Activated T-cell treated with anti-CD3 and anti-CD28 coated beads for 1 hour (primary cell): ENCODE measurements at regions not wholly inside any gene's neighbourhood (a gene's known extent, or its start where the extent isn't known, plus 50 kb on each side); places are given as distances from the start of the nearest gene placed in this dataset.
"Not testable (repeated sequence)": the region's sequence is repeated elsewhere in the genome, so short reads cannot be mapped to it uniquely, and the experiment has no call there.

Source experiments
- DNase-seq: peaks from one replicate; pipeline ENCODE4 v3.0.0-alpha.2; 2020; ENCODE audit warnings: low read depth

DNA sequence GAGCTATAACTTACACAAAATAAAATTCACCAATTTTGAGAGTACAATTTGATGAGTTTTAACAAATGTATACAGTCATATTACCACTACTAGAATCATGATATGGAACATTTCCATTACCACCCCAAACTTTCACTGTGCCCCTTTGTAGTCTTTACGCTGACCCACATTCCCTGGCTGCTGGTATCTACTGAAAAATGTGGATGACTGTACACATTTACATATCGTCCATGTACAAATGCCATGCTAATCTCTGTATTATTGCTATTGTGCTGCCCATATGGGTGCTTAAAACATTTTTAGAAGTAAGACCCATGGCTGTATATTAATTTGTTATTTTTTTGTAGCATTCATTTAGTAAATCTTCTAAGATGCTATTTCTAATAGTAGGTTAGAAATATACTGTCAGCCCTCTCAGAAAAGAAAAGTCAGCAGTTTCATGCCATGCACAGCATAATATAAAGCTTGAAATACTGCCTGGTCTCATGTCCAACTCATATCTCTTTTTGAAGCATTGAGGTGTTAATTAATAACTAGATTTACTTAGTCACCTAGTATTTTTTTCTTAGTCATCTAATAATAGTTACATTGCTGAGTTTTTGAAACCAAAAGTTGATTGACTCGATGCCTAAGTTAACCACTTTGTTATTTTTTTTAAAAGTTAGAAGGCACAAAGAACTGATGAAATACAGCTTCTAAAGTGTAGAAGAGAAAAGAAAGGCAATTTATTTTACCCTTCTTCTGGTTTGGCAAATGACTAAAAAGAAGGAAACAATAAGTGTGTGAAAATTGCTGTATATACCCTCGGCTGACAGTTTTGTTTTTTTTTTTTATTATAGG is 188.3 kb upstream of the MEF2C start:
- no peak for DNase-seq

DNA sequence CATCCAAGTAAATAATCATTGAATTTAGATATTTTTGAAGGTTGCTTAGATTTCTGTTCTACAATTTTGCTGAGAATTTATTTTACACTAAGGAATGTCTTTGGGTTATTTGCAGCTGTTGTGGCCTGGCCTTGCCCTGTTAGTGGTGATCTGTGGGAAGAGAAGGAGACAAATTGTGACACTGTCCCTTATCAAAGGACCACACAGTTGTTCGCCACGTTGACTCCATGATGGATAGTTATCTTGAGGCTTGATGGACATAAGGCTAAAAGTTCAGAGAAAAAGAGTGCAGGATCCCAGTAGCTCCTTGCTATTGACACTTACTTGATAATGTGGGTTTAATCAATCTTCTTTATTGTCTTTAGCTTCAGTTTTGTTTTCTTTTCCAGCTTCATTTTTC is 186.6 kb upstream of the MEF2C start:
- no peak for DNase-seq

DNA sequence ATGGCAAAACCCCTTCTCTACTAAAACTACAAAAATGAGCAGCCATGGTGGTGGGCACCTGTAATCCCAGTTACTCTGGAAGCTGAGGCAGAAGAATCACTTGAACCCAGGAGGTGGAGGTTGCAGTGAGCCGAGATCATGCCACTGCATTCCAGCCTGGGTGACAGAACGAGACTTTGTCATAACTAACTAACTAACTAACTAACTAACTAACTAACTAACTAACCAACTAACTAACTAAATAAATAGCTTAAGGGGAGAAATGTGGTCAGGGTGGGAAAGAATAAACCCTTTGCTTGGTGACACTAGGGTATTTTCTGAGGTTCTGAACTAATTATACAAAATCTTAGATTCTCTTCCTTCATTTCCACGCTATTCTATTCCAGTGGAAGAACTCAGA is 184.4 kb upstream of the MEF2C start:
- DNase-seq = no peak

DNA sequence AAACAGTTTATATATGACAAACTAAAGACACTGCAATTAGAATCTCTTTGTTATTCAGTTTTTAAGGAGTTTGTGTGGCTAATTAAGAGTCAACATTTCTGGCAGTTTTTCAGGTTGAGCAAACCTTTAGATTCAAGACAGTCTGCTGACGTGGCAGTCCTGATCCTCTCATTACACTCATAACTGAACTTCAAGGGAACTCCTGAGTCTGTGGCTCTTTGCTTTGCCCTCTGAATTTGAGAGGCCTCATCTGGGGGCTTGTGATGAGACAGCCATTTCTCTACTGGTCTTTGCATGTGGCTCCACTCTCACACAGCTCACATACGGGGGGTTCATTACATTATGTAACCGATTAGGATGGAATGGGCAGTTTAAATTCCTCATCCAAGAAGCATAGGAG is 182.9 kb upstream of the MEF2C start:
- DNase-seq = no peak

DNA sequence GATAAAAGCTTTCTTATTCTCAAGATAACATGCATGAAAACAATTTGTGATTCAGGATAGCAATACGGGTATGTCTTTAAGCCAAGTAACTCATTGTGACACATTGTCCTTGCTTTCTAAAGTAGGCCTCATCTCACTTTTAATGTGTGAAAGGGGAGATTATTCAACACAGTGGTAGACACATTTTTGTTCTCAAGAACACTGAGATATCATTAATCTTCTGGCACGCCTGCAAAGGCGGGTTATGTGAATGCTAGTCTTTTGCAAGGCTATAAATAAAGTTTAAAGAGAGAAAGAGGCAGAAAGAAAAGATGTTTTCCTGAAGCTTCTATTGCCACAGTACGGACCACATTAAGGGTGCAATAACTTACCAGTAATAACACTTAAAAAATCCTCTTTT is 181.8 kb upstream of the MEF2C start:
- DNase-seq = no peak

DNA sequence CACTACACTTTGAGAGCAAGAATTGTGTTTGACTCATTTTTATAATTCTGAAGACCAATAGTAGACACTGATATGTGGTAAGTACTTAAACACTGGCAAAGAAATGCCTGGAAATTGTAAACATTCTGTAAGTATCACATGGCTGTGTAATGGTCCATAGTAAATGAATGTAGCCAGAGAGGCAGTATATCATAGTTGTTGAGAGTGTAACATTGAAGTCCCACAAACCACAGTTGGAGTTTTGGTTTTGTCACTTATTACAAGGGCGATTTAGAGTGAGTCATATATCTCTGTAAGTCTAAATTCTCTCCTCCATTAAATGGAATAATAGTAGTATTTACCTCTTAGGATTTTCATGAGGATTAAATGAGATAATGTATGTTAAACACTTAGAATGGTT is 181.1 kb upstream of the MEF2C start:
- no peak for DNase-seq

DNA sequence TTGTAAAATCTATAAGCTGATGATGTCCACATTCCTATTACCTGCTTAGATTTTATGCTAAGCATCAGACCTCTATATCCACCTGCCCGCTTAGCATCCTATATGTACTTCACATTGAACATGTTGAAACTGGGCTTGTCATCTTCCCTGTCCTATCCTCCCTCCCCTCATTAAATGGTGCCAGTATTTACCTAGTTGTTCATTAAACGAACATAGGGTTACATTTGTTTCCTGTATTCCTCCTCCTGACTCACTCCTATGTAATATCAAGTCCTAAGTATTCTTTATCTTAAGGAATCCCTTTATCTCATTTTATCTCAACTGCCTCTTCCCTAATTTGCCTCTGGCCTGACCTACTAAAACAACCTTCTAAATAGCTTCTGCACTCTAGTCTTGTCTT is 177.8 kb upstream of the MEF2C start:
- DNase-seq = no peak

DNA sequence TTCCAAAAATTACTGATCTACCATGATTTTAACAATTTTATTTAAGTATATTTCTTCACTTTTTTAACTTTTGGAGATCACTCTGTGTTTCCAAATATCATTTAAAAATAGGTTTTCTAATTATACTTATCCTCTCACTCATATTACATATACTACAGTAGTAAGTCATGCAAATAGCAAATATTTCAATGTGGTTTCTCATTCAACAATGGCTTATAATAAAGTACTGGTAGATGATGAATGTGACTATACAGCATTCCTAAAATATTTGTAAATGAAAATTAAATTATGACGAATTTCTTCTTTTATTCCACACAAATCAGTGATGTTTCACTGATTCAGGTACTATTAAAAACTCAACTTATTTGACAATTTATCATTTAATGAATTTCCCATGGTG is 176.3 kb upstream of the MEF2C start:
- DNase-seq = no peak

DNA sequence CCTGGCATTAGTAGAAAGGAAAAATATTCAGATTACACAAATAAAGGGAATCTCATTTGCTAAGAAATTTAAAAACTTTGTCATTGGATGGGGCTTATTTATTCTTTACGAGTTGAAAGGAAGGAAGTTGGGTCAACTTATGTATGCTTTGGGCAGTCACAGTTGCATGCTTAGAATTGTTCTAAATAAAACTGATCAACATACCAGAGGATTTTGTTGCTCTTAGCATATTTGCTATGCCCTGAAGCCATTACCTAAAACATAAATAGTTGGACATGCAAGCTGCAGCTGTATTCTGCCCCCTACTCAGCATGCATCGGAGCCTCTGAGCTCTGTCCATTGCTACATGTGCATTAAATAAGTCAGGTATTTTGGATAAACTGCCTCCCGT is 172.7 kb upstream of the MEF2C start:
- DNase-seq = no peak

DNA sequence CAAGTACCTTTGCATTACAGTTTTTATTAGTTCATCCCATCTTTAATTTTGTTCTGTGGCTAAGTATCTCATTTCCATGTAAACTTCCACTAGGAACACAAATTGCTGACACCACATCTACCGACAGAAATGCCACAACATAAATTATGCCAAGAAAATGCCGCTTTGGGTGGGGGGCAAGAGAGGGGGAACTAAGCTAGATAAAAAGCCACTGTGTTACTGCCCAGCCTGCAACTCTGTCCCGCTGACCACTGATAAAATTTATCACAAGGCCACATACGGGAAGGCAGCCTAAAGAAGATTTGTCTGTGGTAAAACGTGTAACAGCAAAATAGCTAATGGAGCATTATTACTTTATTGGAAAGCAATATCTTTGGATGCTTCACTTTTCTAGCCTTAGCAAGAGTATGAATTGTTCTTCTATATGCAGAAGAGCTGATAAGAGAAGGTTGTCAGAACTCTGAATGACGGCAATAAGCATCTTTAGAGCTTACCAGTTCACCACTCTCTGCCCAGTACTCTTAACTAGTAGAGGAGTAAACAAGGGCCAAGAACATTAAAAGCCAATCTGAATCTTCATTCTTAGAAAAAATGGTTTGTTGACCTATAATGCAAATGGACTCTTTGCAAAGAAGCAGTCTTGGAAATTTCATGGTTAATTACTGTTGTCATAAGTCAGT is 172.2 kb upstream of the MEF2C start:
- no peak for DNase-seq

DNA sequence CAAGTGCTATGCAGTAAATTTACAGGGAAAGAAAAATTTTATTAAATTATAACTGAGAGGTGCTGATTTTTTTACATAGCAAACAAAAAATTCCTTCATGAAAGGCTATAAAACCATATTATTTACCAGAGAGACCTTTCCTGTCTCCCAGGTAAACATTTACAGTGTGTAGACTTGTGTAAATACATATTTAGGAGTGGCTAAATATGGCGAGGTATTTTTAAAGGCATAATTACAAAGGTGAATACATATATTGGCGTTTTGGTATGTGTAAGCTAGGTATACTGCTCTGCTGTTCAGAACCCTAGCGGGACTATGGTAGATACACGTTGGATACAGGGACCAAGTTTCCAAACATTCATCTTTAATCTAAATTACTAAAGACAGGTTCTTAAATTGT is 170.6 kb upstream of the MEF2C start:
- no peak for DNase-seq

DNA sequence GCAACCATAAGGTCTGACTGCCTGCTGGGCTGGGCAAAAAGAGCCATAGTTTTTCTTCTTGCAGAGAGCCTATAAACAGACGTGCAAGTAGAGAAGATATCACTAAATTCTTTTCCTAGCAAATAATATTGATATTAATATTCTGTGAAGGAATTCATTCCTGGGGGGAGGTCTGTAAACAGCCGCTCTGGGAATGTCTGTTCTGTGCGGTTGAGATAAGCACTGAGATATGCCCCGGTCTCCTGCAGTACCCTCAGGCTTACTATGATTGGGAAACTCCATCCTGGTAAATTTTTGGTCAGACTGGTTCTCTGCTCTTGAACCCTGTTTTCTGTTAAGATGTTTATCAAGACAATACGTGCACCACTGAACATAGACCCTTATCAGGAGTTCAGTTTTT is 167.1 kb upstream of the MEF2C start:
- not testable (repeated sequence) for DNase-seq

DNA sequence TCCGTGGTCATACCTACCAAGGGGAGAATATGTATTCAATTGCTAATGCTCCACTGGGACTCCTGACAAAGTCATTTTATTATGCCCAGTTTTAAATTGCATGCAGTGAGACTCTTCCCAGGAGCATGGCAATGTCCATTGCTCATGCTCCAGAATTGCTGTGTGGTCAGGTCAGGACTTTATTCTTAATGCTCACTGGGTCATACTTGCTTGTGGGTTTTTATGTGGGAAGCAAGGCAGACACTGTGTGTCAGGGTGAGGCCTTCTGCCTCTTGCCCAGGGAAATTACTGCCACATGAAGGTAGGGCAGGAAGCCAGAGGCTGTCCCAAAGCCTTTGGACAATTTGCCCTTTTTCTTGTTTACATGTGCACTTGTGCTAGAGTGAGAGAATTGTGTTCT is 164.6 kb upstream of the MEF2C start:
- no peak for DNase-seq

DNA sequence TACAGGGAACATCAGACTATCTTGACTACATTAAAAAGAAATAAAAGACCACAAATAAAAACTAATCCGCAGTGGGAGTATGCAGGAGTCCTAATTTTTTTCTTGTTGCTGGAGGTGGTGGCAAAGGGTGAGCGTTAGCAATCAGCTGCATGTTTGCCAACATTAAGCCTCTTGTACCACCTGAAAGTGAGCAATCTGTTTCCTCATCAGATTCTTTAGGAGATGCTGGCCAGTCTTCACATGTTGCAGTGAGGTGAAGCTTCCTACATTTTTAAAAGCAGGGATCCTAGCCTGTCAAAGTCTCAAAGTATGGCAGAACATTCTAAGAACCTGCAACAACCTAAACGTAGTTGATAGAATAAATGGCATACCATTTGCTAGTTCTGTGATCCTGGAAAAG is 162.2 kb upstream of the MEF2C start:
- DNase-seq = no peak

DNA sequence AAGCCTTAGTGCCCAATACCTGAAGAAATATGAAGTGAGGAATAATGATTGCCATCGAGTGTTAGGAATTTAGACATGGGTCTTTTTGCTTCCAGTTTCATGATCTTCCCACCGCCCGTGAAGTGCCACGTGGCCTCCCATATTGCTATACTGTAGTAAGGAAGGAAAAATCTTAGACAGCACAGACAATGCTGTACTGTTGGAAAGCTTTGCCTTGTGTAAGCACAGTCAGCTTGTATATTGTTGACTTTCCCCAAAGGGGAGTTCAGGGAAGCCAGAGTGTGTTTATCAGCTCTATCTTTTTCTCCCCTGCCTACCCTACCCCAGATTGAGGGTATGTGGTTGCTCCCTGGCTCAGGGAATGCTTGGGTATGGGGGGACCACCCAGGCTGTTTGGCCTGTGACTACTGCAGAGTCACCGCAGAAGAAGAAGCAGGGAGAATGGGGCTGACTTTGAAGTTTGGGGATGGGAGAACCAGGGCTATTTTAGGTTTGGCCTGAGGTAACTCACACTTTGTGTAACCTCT is 161.8 kb upstream of the MEF2C start:
- DNase-seq = no peak

DNA sequence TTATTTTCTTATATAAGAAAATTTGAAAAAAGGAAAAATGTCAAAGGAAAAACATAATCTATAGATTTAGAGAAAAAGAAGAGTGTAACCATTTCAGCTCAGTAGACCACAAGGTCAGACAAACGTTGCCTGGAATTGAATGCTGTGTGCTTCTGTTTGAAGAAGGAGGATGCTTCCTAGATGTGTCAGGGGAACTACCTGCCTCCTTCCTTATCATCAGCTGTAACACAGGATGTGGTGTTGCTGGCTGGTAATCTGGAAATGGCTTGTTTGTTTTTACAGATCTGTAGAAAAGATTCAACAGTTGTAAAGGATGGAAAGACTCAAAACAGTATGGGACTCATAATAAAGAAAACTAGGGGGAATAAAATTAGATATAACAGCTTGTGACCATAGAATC is 160.7 kb upstream of the MEF2C start:
- no peak for DNase-seq

DNA sequence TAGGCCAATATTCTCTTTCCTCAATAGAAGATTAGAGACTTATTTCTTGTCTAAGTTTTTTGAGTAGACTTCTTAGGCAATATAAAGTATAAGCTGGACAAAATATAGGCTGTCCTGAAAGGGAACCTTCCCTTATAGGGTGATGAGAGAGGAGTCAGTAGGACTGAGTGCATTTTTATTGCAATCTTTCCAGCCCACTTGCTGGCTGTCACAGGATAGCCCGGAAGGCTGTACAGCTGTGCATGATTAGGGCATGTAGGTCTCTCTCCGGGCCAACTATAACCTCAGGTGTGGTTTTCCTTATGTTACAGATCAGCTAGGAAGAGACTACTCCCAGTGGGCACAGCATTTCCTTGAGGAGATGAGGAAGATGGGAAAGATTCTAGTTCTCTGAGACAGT is 159.8 kb upstream of the MEF2C start:
- DNase-seq = no peak

DNA sequence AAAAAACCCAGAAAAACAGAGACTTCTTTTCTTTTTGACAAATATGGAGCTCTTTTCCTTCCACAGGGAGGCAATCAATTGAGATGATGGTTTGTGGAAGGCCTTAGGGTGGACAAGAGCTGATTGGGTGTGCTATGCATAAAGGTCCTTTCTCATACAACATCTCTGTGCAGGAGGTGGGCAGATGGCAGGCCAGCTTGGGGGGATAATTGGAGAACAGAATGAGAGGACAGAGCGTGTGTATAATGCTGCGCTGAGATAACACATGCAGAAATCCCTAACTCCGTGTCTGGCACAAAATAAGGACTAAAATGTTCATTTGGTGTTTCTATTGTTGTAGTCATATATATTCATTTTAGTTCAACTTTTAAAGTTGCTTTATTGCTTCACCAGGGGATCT is 159.0 kb upstream of the MEF2C start:
- no peak for DNase-seq

DNA sequence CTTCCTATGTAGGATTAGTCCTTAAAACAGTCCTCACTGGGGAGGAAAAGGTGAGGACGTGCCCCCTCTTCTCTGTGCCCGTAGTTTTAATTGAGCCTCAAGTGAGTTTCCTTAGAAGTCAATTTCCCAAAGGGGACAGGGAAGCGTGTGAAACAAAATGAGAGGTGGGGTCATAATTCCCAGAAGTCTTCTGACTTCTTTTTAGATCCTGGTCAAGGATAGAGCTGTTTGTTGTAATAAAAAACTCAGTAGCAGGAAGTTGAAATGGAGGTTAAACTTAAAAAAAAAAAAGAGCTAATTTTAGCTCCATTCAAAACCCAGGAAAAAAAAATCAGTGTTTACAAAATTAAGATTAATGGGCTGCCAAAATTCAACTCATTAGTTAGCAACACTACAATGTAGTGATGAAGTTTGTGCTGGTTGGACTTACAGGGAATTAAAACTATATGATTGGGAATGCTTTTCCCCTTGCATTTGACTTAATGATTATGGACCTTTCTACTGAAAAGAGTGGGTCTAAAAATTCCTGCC is 158.3 kb upstream of the MEF2C start:
- no peak for DNase-seq

DNA sequence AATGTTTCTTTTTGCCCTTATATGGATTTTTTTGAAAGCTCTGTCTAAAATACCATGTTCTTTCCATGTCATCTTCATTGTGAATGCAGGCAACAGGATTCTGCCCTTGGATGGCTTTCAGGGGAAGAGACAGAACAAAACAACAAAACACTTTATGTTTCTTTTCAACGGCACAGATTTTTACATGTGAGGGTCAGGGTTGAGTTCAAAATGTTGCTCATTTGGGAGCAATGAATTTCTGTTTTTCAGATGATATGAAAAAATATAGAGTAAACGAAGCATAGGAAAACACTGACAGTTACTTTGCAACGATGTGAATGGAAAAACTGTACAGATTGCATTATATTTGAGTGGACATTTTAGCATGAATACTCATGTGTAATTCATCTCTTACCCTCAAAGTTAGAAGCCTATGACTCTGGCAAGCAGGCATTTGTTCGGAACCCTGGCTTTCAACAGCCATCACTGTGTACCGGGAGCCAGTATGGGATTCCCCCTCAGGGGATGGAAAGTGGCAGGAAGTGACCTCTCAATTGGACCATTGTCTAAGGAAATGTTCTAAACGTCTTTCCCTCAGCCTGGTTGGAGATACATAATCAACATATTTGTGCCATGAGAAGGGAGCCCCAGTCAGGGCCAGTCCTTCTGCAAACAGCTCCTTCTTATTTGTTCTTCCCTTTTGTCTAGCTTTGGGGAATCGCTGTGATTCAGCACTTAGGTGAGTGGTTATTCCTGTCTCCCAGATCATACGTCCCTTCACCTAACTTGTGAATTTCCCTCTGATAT is 153.9 kb upstream of the MEF2C start:
- no peak for DNase-seq

DNA sequence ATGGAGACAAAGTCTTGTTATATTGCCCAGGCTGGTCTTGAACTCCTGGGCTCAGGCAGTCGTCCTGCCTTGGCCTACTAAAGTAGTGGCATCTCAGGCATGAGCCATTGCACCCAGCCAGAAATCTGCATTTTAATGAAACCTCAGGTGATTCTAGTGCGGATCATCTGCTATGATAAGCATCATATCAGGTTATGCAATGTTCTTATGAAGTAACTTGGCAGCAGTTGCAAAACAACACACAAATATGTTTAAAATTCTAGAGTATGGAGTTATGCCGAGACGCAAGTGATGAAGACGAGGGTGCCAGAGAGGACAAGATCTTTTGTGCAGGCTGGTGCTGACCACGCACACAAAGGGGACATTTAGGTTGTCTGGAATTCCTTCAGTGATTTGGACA is 153.2 kb upstream of the MEF2C start:
- DNase-seq = no peak

DNA sequence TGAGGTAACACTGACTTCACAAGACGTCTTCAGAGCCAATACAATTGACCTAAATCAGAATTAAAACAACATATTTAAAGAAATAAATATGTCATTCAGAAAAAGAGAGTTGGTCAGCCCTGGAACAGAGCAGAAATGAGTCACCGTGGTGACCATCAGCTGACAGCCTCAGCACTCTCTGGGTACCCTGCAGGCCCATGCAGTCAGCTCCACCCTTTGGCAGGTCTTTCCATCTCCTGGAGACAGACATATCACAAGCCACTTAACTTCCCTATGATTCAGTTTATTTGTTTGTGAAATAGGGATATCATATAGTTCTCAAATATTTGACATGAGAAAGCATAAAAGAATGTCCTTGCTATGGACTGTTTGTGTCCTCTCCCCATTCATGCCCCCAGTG is 151.6 kb upstream of the MEF2C start:
- DNase-seq = no peak

DNA sequence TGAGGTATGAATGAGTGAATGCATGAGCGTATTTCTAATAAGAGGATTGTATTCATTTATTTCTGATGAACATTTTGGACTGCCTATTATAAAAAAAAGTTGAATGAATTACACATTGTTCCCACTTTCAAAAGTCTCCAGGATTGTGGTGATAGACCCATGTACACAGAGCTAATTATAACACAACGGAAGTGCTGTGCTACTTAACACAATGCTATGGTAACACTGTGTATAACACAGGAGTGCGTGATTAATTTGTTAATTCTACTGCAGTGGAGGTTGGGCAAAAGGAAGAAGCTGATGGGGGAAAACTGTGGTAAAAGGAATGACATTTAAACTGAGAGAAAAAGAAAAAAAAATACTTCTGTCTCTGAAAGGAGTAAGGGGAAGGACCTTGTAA is 147.8 kb upstream of the MEF2C start:
- no peak for DNase-seq
